Bronchial epithelial cell (primary cell): ENCODE measurements at regions not wholly inside any gene's neighbourhood (a gene's known extent, or its start where the extent isn't known, plus 50 kb on each side); places are given as distances from the start of the nearest gene placed in this dataset.

Experiments
- DNase-seq: peaks from one replicate; pipeline ENCODE4 v3.0.0-alpha.2; 2010; ENCODE audit warnings: low read depth
- FAIRE-seq: peaks from 2 replicates; lab custom pipeline; 2011; peaks lifted over from hg19 to GRCh38; lab: Jason Lieb, UNC
- H3K27me3 ChIP-seq: 2 replicates; pipeline ENCODE4 v1.5.1; 2011; ENCODE audit warnings: low read length; ENCODE audit not compliant: control insufficient read depth, insufficient read depth
- H3K36me3 ChIP-seq: 2 replicates; pipeline ENCODE4 v1.5.1; 2011; ENCODE audit warnings: low read length; ENCODE audit not compliant: control insufficient read depth, insufficient read depth
- H3K4me3 ChIP-seq: 2 replicates; pipeline ENCODE4 v1.5.1; 2011; ENCODE audit warnings: mild to moderate bottlenecking, low read depth, low read length, control low read depth
- CTCF ChIP-seq: IDR thresholded peaks from 2 replicates; pipeline ENCODE4 v1.5.1; 2011; ENCODE audit warnings: mild to moderate bottlenecking, moderate library complexity, low read length, control low read depth, inconsistent platforms; ENCODE audit not compliant: insufficient read depth, severe bottlenecking

- DNase-seq (no peak), FAIRE-seq (no peak)
- TF ChIP-seq CTCF, result no peak
- Histone ChIP-seq H3K4me3 (no peak overlapping the region), H3K27me3 (no peaks in the 10 kb centered on the region), H3K36me3 (no peaks in the 10 kb centered on the region)
These were observed 150.2 kb upstream of the CDK1 start for GRCh38 chr10:60627778-60628748.

- DNase-seq, result no peak
- H3K27me3 ChIP-seq, result no peaks in the 10 kb centered on the region
- FAIRE-seq, result no peak
- TF ChIP-seq CTCF, result no peak
- H3K4me3 ChIP-seq, result no peak overlapping the region
- no peaks in the 10 kb centered on the region for H3K36me3 ChIP-seq
These were observed 152.2 kb upstream of the CDK1 start for GRCh38 chr10:60626037-60626436.

- H3K36me3 ChIP-seq, result no peaks in the 10 kb centered on the region
- no peaks in the 10 kb centered on the region for H3K27me3 ChIP-seq
- TF ChIP-seq CTCF, result no peak
- no peak overlapping the region for H3K4me3 ChIP-seq
- FAIRE-seq (no peak), DNase-seq (no peak)
These were observed 154.7 kb upstream of the CDK1 start for GRCh38 chr10:60623627-60624026.

- no peaks in the 10 kb centered on the region for H3K27me3 ChIP-seq
- no peak overlapping the region for H3K4me3 ChIP-seq
- TF ChIP-seq CTCF, result no peak
- no peak for DNase-seq
- no peaks in the 10 kb centered on the region for H3K36me3 ChIP-seq
- FAIRE-seq, result no peak
These were observed 157.3 kb upstream of the CDK1 start for GRCh38 chr10:60621018-60621417.

- no peak for FAIRE-seq
- H3K27me3 ChIP-seq, result no peaks in the 10 kb centered on the region
- DNase-seq, result no peak
- H3K36me3 ChIP-seq, result no peaks in the 10 kb centered on the region
- TF ChIP-seq CTCF, result no peak
- H3K4me3 ChIP-seq, result no peak overlapping the region
These were observed 159.4 kb upstream of the CDK1 start for GRCh38 chr10:60618861-60619260.
